GM10266 (cell line): ENCODE measurements at regions not wholly inside any gene's neighbourhood (a gene's known extent, or its start where the extent isn't known, plus 50 kb on each side); places are given as distances from the start of the nearest gene placed in this dataset.

Experiments
- DNase-seq: peaks from one replicate; pipeline ENCODE4 v3.0.0; 2012; ENCODE audit errors: extremely low spot score
- TF ChIP-seq, protein P1 (sequence below): IDR thresholded peaks from 2 replicates; pipeline ENCODE4 v1.5.1; 2012; ENCODE audit warnings: mild to moderate bottlenecking, low read depth; ENCODE audit not compliant: control insufficient read depth, insufficient read depth; ENCODE audit errors: missing control alignments

- TF ChIP-seq, protein P1, sequence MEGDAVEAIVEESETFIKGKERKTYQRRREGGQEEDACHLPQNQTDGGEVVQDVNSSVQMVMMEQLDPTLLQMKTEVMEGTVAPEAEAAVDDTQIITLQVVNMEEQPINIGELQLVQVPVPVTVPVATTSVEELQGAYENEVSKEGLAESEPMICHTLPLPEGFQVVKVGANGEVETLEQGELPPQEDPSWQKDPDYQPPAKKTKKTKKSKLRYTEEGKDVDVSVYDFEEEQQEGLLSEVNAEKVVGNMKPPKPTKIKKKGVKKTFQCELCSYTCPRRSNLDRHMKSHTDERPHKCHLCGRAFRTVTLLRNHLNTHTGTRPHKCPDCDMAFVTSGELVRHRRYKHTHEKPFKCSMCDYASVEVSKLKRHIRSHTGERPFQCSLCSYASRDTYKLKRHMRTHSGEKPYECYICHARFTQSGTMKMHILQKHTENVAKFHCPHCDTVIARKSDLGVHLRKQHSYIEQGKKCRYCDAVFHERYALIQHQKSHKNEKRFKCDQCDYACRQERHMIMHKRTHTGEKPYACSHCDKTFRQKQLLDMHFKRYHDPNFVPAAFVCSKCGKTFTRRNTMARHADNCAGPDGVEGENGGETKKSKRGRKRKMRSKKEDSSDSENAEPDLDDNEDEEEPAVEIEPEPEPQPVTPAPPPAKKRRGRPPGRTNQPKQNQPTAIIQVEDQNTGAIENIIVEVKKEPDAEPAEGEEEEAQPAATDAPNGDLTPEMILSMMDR = no peak
- DNase-seq = no peak
Measured at GRCh38 chr7:153440715-153441114, 611.5 kb upstream of the DPP6 start.

DNA sequence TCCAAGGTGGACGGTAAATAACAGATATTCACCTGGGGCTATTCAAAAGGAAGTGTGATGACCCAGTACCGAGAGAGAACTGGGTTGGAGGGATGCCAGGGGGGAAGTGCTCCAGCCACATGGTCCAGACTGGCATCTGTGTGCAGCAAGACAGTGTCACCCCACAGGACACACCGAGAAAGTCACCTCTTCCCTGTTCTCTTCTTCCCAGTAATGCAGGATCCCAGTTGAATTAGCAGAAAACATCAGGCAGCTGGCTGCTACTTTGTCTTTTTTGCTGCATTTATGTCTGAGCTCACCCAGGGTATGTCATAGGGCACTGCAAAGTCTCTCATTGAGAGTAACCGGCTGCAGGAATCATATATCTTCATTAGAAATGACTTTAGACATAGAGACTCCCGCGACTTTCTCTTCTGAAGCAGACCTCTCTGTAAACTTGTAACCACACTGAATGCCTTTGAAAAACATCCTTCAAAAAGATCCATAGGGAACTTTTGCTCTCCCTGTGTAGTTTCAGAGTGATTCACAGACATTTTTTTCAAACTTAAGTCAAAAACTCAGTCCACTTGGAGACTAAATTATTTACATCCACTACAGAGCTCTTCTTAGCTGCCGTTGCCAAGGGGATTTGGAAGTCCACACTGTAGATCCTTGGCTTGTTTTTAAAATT lies 609.0 kb upstream of the DPP6 start:
- TF ChIP-seq, protein P1 = no peak
- DNase-seq = no peak

DNA sequence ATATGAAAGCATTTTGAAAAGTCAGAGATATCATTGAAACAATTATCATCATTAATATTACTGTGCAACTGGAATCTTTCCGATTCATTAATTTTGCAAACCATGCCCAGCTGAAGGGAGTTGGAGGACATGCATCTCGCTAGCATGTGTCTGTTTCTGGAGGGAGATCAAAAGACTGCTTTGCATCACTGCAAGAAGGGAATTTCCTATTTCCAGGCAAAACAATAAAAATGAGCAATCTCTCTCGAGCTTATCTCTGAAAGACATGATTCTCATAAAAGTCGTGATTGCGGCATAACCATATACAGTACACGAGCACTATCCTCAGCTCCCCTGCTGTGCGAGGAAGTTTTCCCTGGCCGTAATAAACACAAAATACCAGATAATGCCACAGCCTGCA lies 607.6 kb upstream of the DPP6 start:
- TF ChIP-seq, protein P1 = no peak
- DNase-seq = no peak

GRCh38 chr7:153445641-153446040 lies 606.6 kb upstream of the DPP6 start:
- DNase-seq = no peak
- TF ChIP-seq, protein P1 = no peak

DNA sequence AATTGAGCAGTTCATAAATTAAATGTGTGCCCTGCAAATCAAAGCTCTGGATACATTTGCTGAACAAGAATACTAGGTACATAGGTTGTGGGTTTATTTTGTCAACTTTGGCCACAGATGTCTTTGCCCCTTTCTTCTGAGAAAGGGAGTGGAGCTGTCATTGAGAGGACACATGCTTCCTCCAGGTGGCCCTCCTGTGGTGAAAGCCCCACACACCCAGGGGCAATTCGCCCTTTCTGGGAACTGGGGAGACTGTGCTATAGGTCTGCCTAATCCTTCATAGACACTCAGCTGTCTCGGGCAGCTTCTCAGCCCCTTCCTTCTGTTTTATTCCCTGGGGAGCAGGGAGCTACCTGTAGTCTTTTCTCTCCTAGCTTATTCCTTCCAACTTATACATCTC lies 605.7 kb upstream of the DPP6 start:
- TF ChIP-seq, protein P1 = no peak
- no peak for DNase-seq

DNA sequence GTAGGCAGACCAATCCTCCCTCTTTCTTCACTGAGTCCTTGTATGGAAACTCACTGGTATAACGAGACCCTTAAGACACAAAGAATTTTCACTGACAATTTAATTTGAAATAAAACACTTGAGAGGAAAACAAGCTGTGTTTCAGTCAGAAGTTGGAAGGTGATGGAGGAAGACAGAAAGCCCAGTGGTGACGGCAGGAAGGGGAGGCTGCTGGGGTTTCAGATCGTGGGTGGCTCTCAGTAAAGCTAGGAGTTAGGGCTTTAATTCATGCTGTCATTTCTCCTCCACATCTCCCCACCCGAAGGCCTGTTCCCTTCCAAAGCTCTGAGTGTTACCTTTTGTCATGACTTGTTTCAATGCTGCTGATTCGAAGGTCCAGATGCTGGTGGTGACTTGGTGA lies 605.2 kb upstream of the DPP6 start:
- no peak for DNase-seq
- TF ChIP-seq, protein P1 = no peak

DNA sequence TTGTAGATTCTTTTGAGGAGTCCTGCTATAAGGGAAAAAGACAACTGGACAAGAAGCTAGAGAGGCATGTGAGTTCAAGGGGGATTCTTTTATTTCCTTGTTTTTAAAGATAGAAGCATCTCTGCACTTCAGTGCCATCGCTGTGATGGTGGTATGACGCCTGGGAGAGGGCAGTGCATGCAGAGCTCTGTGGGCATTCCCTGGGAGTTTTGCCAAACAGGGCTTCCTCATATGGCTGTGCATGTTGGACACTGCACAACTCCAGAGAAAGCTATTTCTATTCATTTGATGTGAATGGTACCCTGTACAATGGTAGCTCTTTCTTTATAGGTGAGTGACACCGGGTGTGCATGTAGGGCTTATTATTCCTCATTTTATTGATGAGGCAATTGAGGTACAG lies 599.5 kb upstream of the DPP6 start:
- DNase-seq = no peak
- TF ChIP-seq, protein P1 = no peak
